Calu3 (cell line): ENCODE measurements at regions not wholly inside any gene's neighbourhood (a gene's known extent, or its start where the extent isn't known, plus 50 kb on each side); places are given as distances from the start of the nearest gene placed in this dataset.

Experiments
- BruUV-seq: library from RNA; stranded (reverse); fragments of 400-500 nt; replicated peaks from 2 replicates; lab custom pipeline; 2021; lab: Mats Ljungman, UMichigan
- CTCF ChIA-PET: fragments of 300-600 bp; sonication (Branson Sonifier 250); formaldehyde crosslinking; loops from one replicate; lab custom pipeline; 2022; ENCODE audit warnings: antibody characterized with exemption; lab: Charles Lee
- DNase-seq: peaks from one replicate; pipeline ENCODE4 v3.0.0; 2022
- H3K27ac Mint-ChIP-seq: one replicate; pipeline ENCODE4 v1.8.0; 2022; ENCODE audit warnings: mixed read lengths; ENCODE audit not compliant: unreplicated experiment
- H3K27me3 Mint-ChIP-seq: one replicate; pipeline ENCODE4 v1.8.0; 2022; ENCODE audit warnings: mixed read lengths; ENCODE audit not compliant: unreplicated experiment
- H3K36me3 Mint-ChIP-seq: one replicate; pipeline ENCODE4 v1.8.0; 2022; ENCODE audit warnings: mild to moderate bottlenecking, moderate library complexity, mixed read lengths; ENCODE audit not compliant: insufficient read depth, unreplicated experiment
- H3K4me1 Mint-ChIP-seq: one replicate; pipeline ENCODE4 v1.8.0; 2022; ENCODE audit warnings: mild to moderate bottlenecking, low read depth, mixed read lengths; ENCODE audit not compliant: unreplicated experiment
- H3K4me3 Mint-ChIP-seq: one replicate; pipeline ENCODE4 v1.8.0; 2022; ENCODE audit warnings: mild to moderate bottlenecking, low read depth, moderate library complexity, mixed read lengths; ENCODE audit not compliant: unreplicated experiment
- H3K9me3 Mint-ChIP-seq: one replicate; pipeline ENCODE4 v1.8.0; 2022; ENCODE audit warnings: low read depth, mixed read lengths; ENCODE audit not compliant: unreplicated experiment
- CTCF ChIP-seq: fragments of 200-600 bp; IDR thresholded peaks from one replicate; pipeline ENCODE4 v1.8.0; 2022; ENCODE audit warnings: antibody characterized with exemption; ENCODE audit not compliant: unreplicated experiment
- intact Hi-C: fragments of 100-400 bp; cut with micrococcal nuclease; formaldehyde crosslinking; loops from one replicate; pipeline ENCODE4 v1.10.0; 2022; ENCODE audit not compliant: unreplicated experiment

- no peaks in the 10 kb centered on the region for H3K4me1 Mint-ChIP-seq
- peaks cover 15% of the 10 kb centered on the region for H3K9me3 Mint-ChIP-seq
Observed at GRCh38 chr19:30920222-30920621, 429.0 kb downstream of the TSHZ3 start.

GRCh38 chr19:30919737-30920136, 429.5 kb downstream of the TSHZ3 start:
- peaks cover 15% of the 10 kb centered on the region for H3K9me3 Mint-ChIP-seq
- intact Hi-C loops, result no loop called here
- no peak overlapping the region for H3K4me3 Mint-ChIP-seq
- H3K27me3 Mint-ChIP-seq, result no peaks in the 10 kb centered on the region
- H3K4me1 Mint-ChIP-seq, result no peaks in the 10 kb centered on the region
- DNase-seq, result no peak
- no TSS peak for BruUV-seq
- CTCF ChIA-PET, result interaction anchor here (0.6 kb wide), 1 partner anchor 1989 kb away, joined by 5 read pairs; no protein-coding TSS in a partner anchor
- TF ChIP-seq CTCF, result no peak
- H3K36me3 Mint-ChIP-seq, result no peaks in the 10 kb centered on the region
- no peak overlapping the region for H3K27ac Mint-ChIP-seq

More at GRCh38 chr19:30920222-30920621, 429.0 kb downstream of the TSHZ3 start:
- no peak for DNase-seq
- no peak overlapping the region for H3K4me3 Mint-ChIP-seq
- H3K27me3 Mint-ChIP-seq, result no peaks in the 10 kb centered on the region
- no peak for TF ChIP-seq CTCF
- no peaks in the 10 kb centered on the region for H3K36me3 Mint-ChIP-seq
- CTCF ChIA-PET, result interaction anchor here (0.6 kb wide), 1 partner anchor 1990 kb away, joined by 5 read pairs; no protein-coding TSS in a partner anchor
- intact Hi-C loops, result no loop called here
- no peak overlapping the region for H3K27ac Mint-ChIP-seq
- no TSS peak for BruUV-seq

GRCh38 chr19:30916238-30916637, 433.0 kb downstream of the TSHZ3 start:
- no peak for TF ChIP-seq CTCF
- peaks cover 13% of the 10 kb centered on the region for H3K9me3 Mint-ChIP-seq
- CTCF ChIA-PET, result no interaction called here

GRCh38 chr19:30911491-30911890, 437.7 kb downstream of the TSHZ3 start:
- H3K4me1 Mint-ChIP-seq, result no peaks in the 10 kb centered on the region
- peaks cover 7% of the 10 kb centered on the region for H3K9me3 Mint-ChIP-seq
- H3K27ac Mint-ChIP-seq, result no peak overlapping the region
- BruUV-seq, result no TSS peak
- DNase-seq, result no peak
- no peaks in the 10 kb centered on the region for H3K27me3 Mint-ChIP-seq
- H3K4me3 Mint-ChIP-seq, result no peak overlapping the region
- no peaks in the 10 kb centered on the region for H3K36me3 Mint-ChIP-seq
- intact Hi-C loops, result no loop called here
- CTCF ChIA-PET, result no interaction called here
- TF ChIP-seq CTCF, result no peak

More at GRCh38 chr19:30916238-30916637, 433.0 kb downstream of the TSHZ3 start:
- H3K27me3 Mint-ChIP-seq, result no peaks in the 10 kb centered on the region
- intact Hi-C loops, result no loop called here
- no peak overlapping the region for H3K4me3 Mint-ChIP-seq
- H3K27ac Mint-ChIP-seq, result no peak overlapping the region
- no peaks in the 10 kb centered on the region for H3K36me3 Mint-ChIP-seq
- no peak for DNase-seq
- no TSS peak for BruUV-seq
- no peaks in the 10 kb centered on the region for H3K4me1 Mint-ChIP-seq
